GM19328 (cell line): ENCODE measurements at regions not wholly inside any gene's neighbourhood (a gene's known extent, or its start where the extent isn't known, plus 50 kb on each side); places are given as distances from the start of the nearest gene placed in this dataset.

ENCODE experiments used
- ATAC-seq: cut with Tn5 transposase; IDR thresholded peaks from one replicate; pipeline ENCODE4 v1.9.1; 2021; ENCODE audit warnings: mild to moderate bottlenecking, moderate library complexity; ENCODE audit not compliant: unreplicated experiment

GRCh38 chr17:77426676-77427386, 286.1 kb downstream of the SEC14L1 start:
- ATAC-seq: no peak

GRCh38 chr17:77427391-77427991, 286.7 kb downstream of the SEC14L1 start:
- no peak for ATAC-seq

GRCh38 chr17:77428020-77428748, 287.4 kb downstream of the SEC14L1 start:
- ATAC-seq: no peak

- ATAC-seq: no peak
Measured at GRCh38 chr17:77428749-77429368, 288.1 kb downstream of the SEC14L1 start.

DNA sequence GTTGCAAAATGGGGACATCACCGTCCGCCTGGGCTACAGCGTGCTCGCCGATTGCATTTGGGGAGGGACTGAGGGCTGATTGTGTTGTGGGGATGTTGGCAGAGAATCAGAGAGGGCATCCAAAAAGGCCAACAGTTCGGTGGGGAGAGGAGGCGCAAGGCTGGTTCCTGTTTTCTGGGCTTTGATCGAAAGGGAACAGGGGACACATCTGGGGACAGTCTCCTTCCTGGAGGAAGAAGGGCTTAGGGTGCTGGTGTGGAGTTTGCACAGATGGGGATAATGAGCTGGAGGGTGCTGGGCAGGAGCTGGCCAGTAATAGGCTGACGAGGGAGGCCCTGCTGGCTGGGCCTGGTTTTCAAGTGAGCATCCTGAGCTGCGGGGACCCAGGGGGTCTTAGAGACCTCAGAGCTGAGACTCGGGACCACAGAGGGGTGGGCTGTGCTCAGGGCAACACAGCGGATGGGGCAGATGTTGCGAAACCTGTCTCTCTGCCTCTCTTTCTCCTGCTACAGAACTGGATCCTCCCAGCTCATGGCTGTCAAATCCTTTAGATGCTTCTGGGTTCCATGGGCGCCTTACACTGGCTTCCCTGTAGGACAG, 288.7 kb downstream of the SEC14L1 start:
- no peak for ATAC-seq

DNA sequence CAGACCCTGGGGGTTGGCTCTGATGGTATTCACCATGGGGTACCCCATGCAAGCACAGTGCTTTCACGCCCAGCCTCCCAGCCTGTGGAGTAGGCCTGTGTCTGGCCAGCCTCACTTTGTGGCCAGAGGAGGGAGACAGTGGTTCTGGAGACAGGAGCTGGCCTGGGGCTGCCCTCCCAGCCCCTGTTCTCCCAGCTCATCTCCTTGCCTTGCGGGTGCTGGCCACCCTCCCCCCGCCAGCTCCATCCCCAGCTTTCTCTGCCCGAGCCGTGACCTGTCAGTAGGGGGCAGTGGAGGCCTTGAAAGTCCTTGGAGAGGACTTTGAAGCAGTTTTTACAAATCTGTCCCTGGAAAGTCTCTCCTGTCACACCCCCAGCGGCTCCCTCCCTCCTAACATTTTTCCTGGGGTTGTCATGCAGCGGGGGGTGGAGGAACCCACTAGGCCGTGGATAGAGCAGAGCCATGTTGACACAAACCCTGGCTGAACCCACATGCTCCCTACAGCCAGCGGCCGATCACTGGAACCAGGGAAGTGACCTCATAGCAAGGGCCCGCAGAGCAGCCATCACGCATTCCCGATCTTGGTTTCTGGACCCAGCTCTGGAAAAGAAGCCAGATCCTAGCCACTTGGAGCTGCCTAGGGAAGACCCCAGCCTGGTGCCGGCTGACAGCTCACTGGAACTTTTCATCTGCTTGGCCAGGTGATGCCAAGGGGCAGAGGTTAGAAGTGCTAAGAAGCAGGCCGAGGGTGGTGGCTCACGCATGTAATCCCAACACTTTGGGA, 289.4 kb downstream of the SEC14L1 start:
- ATAC-seq: no peak

GRCh38 chr17:77432034-77432661, 291.4 kb downstream of the SEC14L1 start:
- ATAC-seq: no peak

GRCh38 chr17:77432742-77433141, 292.0 kb downstream of the SEC14L1 start:
- ATAC-seq: no peak

DNA sequence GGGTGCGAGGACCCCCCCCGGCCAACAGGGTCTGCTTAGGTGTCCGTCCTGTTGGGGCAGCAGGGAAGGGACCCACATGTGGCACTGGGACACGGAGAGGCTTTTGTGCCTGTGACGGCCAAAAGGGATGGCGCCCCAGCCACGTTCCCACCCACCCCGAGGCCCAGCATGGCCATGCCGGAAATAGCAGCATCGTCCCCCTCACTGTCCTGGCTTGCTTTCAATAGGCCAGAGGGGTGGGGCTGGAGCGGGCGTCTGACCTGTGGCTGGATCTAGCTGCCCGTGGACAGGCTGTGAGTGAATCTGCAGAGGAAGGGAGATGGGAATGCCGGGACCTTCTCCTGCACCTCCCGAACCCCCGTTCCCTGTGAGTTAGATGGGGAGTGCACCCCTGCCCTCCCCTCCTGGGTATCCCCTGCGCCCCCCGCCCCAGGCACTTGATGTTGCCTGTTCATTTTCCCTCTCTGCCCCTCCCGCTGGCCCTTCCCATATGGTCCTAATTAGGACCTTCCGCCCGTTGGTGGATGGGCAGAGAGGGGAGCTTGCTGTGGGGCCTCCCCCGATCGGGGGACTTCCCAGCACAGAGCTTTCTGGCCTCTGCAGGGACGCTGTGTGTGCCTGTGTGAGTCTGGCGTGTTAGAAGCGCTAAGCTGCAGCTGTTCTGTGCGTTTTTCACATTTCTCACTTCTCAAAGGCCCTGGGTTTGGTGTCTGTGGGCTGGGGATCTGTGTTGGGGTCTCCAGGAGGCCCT, 292.8 kb downstream of the SEC14L1 start:
- ATAC-seq: no peak

- ATAC-seq: no peak
Measured at GRCh38 chr17:77434136-77435114, 293.7 kb downstream of the SEC14L1 start.

DNA sequence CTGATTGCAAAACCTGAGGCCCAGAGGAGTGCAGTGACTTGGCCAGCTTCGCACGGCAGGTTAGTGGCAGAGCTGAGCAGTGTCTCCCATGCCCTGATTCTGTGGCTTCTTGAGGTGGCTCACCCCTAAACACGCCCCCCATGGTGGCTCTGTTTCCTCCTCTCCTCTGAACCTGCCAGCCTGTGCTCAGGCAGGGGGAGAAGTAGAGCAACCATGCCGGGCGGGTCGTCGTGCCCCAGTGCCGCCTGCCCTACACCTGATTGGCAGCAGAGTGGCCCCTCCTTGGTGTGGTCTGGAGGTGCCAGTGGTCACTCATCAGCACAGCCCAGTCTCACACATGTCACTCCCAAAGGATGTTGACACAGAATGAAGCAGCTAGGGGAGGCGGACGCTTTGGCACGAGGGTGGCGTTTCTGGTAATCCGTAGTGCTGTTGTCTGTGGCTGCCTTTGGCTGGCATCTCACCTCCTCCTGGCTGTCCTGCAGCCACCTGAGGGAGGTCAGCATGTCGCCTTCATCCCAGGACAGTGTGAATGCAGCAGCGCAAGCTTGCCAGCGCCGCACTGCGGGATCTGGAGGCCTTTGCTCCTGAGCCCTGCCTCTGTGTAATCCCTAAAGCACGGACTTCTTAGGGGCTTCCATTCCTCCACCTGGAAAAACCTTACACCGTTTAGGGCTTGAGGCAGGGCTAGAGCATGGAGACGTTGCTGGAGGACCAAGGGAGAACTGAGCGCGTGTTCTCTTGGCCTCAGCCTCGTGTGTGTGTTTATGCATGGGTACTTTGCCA, 294.7 kb downstream of the SEC14L1 start:
- ATAC-seq: no peak

- no peak for ATAC-seq
Measured at GRCh38 chr17:77436058-77436442, 295.3 kb downstream of the SEC14L1 start.

DNA sequence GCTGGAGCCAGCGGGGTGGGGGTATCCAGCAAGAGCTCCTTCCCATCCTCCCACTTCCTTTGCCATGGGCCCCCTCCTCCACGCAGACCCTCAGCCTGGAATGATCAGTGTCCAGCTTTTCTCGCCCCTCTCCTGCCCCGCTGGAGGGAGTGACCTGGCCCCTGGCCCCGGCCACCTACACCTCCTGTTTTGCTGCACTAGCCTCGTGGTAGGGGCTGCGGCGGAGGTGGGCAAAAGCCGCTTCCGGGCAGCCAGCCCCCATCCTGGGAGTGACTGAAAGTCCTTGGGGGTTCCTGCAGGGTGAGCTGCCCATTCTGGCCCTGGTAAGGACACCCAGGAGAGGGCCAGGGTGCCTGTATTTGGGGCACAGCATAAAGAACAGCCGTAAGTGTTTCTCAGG, 295.7 kb downstream of the SEC14L1 start:
- no peak for ATAC-seq

- ATAC-seq: no peak
Measured at GRCh38 chr17:77437017-77437416, 296.2 kb downstream of the SEC14L1 start.

DNA sequence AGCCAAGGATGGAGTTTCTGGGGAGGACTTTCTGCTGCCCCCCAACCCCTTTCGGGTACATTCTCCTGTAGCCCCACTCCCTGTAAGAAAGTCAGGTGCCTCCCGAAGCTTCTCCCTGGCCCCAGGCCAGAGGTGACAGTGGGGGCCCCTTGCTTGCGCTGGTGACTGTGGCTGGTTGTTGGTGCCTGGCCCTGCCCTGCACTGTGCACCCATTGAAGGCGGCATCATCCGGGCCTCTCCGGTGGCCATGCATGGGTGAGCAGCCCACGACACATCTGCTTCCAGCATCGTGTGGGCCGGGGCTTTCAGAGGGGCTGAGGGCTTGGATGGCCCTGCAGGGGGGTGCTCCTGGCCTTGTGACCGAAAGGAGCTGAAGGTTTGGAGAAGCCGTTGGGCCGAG, 297.0 kb downstream of the SEC14L1 start:
- ATAC-seq: no peak

- no peak for ATAC-seq
Measured at GRCh38 chr17:77438241-77439188, 297.7 kb downstream of the SEC14L1 start.
